ENCODE measurements at regions not wholly inside any gene's neighbourhood (a gene's known extent, or its start where the extent isn't known, plus 50 kb on each side); places are given as distances from the start of the nearest gene placed in this dataset.

GRCh38 chr20:21653628-21654027, 51.8 kb upstream of the PAX1 start:
- DNase-seq = no peak

GRCh38 chr20:21643417-21643816, 62.0 kb upstream of the PAX1 start:
- DNase-seq = no peak

GRCh38 chr20:21640556-21640955, 64.9 kb upstream of the PAX1 start:
- DNase-seq = peak; percentile 29

- DNase-seq = no peak
Measured at GRCh38 chr20:21633829-21634228, 71.6 kb upstream of the PAX1 start.

DNA sequence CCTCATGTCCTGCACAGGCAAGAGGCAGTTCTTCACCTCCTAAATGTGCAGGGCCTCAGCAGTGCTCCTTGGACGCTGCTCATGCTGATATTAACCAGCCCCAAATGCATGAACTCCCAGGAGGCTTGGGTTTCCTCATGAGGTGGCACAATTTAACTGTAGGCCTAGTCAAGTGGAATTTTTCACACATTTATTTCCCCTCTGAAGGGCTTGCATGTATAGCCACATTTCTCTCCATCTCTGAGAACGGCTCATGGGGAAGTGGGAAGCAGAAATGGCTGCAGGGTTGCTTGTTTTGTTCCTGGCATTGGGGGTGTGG, 72.8 kb upstream of the PAX1 start:
- no peak for DNase-seq

- peak; percentile 44 for DNase-seq
Measured at GRCh38 chr20:21632031-21632734, 73.3 kb upstream of the PAX1 start.

GRCh38 chr20:21628800-21629199, 76.7 kb upstream of the PAX1 start:
- no peak for DNase-seq

GRCh38 chr20:21623781-21624094, 81.7 kb upstream of the PAX1 start:
- no peak for DNase-seq

DNA sequence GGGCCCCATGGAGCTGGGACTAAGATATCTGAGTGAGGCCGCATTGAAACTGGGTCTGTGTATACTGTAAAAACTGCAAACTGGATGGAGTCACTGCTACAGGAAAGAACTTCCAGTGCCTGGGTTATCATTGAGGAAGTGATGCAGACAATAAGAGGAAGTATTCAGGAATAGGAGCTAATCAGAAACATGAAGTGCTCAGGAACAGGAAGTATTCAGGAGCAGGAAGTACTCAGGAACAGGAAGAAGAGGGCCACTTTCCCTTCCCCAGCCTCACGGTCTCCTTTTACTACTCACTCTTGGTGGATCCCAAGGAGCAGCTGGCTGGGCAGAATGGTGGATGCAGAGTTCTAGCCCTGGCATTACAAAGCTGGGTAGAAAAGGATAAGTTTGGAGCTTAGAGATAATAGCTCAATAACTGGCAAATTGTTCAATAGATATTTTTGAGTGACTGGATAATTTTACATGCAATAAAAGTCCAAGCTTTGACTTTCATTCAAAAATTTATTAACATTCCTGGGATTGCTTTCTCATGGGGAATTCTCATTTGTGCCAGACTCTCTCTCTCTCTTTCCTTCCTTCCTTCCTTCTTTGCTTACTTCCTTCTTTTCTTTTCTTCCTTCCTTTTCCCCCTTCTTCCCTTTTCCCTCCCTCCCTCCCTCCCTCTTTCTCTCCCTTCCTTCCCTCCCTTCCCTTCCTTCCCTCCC, 82.2 kb upstream of the PAX1 start:
- no peak for DNase-seq

GRCh38 chr20:21622097-21622857, 83.2 kb upstream of the PAX1 start:
- DNase-seq = peak; percentile 4

DNA sequence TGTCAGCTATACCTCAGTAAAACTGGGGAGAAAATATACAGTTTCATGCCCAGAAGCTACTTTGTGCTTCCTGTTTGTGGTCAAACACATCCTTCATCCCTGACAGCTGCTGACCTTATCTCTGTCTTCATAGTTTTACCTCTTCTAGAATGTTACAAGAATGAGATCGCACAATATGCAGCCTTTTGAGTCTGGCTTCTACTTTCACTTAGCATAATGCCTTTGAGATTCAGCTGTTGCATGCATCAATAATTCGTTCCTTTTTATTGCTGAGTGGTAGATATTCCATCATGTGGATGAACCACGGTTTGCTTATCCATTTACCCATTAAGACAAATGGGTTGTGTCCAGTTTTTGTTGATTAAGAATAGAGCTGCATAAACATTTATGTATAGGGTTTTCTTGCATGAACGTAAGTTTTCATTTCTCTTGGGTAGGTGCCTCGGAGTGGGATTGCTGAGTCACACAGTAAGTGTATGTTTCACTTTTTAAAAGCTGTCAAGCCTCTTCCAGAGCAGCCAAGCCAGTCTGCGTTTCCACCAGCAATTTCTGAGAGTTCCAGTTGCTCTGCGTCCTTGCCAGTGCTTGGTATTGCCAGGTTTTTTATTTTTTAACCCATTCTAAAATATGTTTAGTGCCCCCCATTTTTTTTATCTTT, 86.6 kb upstream of the PAX1 start:
- no peak for DNase-seq

- peak; percentile 89 for DNase-seq
Measured at GRCh38 chr20:21615617-21616080, 89.8 kb upstream of the PAX1 start.

DNA sequence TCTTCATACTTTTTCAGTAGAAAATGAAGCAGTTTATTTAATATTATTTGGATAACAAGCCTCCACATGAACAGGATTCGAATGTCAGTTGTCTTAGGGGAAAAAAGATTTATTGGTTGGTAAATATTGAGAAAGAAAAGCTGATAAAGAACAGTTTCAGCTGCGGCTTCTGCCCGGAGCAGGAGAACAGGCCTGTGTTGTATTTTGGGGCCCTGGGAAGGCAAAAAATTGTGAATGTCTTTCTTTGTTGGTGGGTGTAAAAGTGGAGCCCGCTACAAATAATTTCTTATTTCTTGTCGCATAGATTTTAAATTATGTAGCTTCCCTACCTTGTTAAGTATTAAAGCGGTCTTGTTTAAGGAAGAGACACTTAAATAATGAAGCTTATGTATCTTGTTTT, 90.5 kb upstream of the PAX1 start:
- DNase-seq = no peak

GRCh38 chr20:21613512-21613911, 92.0 kb upstream of the PAX1 start:
- peak; percentile 95 for DNase-seq

- DNase-seq = no peak
Measured at GRCh38 chr20:21609981-21610380, 95.5 kb upstream of the PAX1 start.

GRCh38 chr20:21609221-21609620, 95.4 kb upstream of the NKX2-2 start:
- no peak for DNase-seq

- DNase-seq = no peak
Measured at GRCh38 chr20:21608777-21609176, 94.9 kb upstream of the NKX2-2 start.

DNA sequence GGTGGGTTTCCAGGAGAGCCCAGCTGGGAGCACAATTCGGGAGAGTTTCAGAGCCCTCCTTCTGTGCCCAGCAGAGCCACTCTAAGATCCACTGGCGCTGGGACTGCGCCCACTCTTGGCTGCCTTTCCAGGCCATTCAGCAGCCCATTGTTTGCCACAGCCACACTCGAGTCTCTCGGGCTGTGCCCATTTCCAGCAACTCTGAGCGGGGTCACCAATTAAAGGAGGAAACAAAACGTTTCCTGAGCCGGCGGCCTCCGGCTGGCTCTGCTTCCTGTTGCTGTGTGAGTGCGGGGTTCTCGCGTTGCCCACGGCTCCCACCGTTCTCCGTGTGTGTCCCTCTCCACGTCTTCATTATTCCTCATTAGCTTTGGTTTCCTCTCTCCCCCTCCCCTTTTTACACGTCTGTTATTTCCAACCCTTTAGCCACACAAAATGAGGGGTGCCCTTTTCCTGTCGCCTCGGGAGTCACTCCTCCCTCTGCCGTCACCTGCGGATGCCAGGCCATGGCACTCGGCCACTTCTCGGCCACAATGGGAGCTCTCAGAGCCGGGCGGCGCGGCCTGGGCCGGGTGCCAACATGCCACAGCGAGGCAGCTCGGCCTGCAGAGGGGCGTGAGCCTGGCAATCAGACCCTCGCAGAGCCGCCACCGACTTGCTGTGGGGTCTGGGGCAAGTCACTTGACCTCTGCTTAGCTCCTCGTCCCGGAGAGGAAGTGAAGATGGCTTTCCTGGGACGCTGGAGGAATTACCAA, 94.3 kb upstream of the NKX2-2 start:
- DNase-seq = peak; percentile 99

- no peak for DNase-seq
Measured at GRCh38 chr20:21601799-21602198, 87.9 kb upstream of the NKX2-2 start.

- DNase-seq = no peak
Measured at GRCh38 chr20:21586682-21587081, 72.8 kb upstream of the NKX2-2 start.

DNA sequence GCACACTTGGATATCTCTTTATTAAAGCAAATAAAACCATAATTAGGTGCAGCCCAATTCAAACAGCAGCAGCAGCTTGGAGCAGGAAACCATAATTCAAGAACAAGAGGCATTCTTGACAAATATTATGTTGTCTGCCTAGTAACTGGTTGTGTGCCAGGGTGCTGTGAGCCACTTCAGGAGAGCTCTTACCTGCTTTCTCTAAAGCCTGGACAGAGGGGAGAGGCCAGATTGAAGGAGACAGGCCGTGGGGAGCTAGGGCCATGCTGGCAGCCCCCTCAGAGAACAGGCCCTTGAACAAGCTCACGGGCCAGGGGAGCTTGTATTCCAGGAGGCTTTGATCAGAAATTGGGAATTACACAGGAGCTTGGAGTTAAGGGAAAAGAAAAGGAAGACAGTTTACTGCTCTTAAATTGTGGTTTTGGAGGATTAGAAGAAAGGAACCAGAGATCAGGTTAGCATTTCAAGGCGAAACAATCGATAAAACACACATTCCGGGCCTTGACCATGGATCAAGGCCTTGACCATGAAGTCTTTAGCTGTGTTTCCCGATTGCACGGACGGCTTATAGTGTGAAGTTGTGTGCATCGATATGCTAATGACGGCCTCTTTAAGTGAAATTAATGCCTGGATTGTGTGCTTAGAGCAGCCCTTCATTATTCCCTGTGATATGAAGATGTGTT, 69.8 kb upstream of the NKX2-2 start:
- DNase-seq = peak; percentile 99

GRCh38 chr20:21577551-21577950, 63.7 kb upstream of the NKX2-2 start:
- DNase-seq = no peak

All from NCI-H1092 treated with DMSO at 0.1 percent for 48 hours (cell line).